ENCODE measurements at regions not wholly inside any gene's neighbourhood (a gene's known extent, or its start where the extent isn't known, plus 50 kb on each side); places are given as distances from the start of the nearest gene placed in this dataset.

DNA sequence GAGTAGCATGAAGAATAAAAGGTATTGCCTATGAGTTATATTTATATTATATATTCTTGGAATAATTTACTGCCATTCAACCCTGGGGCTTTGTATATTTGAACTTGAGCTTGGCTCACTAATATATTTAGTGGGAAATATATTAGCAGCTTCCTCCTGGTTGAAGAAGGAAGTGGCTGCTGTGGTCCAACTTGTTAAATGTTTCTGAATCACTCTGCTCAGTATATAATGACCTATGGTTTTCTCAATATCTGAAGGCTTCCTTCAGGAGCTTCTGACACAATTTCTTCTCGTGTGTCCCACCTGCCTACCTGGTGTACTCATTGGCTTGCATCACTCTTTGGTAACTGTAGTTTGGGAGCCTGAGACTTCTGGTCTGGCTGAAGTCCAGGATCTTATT is 646.4 kb downstream of the TBC1D4 start:
- Histone ChIP-seq H3K36me3 (replicated peaks in 1 of 2; ENCODE audit: control insufficient read depth in 1 of 2, insufficient read depth in 2 of 2, low read length in 1 of 2) (no peaks in the 10 kb centered on the region), H3K4me1 (ENCODE audit: control insufficient read depth in 1 of 2, insufficient read depth in 2 of 2, low read depth in 1 of 2, low read length in 1 of 2) (no peaks in the 10 kb centered on the region), H2AFZ (ENCODE audit: low read depth) (no peak overlapping the region), H3K79me2 (ENCODE audit: insufficient read depth) (no peaks in the 10 kb centered on the region), H3K4me2 (no peak overlapping the region), H3K9ac (no peak overlapping the region), H3K27ac (ENCODE audit: low read depth in 2 of 2, low read length in 1 of 2) (no peak overlapping the region), H3K27me3 (ENCODE audit: insufficient read depth) (no peaks in the 10 kb centered on the region), H3K9me3 (no peaks in the 10 kb centered on the region), H3K4me3 (ENCODE audit: low read depth in 2 of 2, low read length in 1 of 2) (no peak overlapping the region), H3F3A (replicated peaks; ENCODE audit: insufficient read depth) (no peaks in the 10 kb centered on the region), H4K20me1 (ENCODE audit: insufficient read depth) (no peaks in the 10 kb centered on the region), H3K9me2 (no peaks in the 10 kb centered on the region)
- DNase-seq = no peak
- ChIA-PET POLR2A (no interaction called here), CTCF (interaction anchor here (1.0 kb wide), 1 partner anchor 9 kb away, joined by 3 read pairs; no protein-coding TSS in a partner anchor)
- WGBS (ENCODE audit: low lambda C conversion rate) = 11% methylated on average over 1 of the region's 1 CpG
- TF ChIP-seq RAD21 (IDR thresholded peaks at IDR 0.05; ENCODE audit: low read length) (no peak), YY1 (IDR thresholded peaks at IDR 0.05; ENCODE audit: low read depth) (no peak), FOXJ3 (CRISPR knock-in tag; IDR thresholded peaks at IDR 0.05) (no peak), RXRA (IDR thresholded peaks at IDR 0.05; ENCODE audit: borderline replicate concordance, low read depth) (no peak), POLR2AphosphoS5 (IDR thresholded peaks at IDR 0.05; ENCODE audit: low read depth, low read length) (no peak), FOSL2 (IDR thresholded peaks at IDR 0.05; ENCODE audit: borderline replicate concordance, low read depth) (no peak), SMC3 (IDR thresholded peaks at IDR 0.05; ENCODE audit: low read depth, low read length) (no peak), CHD2 (IDR thresholded peaks at IDR 0.05; ENCODE audit: low read length, partially characterized antibody) (no peak), MXI1 (IDR thresholded peaks at IDR 0.05; ENCODE audit: low read depth, low read length) (no peak)
- TF ChIP-seq, protein P1, sequence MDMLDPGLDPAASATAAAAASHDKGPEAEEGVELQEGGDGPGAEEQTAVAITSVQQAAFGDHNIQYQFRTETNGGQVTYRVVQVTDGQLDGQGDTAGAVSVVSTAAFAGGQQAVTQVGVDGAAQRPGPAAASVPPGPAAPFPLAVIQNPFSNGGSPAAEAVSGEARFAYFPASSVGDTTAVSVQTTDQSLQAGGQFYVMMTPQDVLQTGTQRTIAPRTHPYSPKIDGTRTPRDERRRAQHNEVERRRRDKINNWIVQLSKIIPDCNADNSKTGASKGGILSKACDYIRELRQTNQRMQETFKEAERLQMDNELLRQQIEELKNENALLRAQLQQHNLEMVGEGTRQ (IDR thresholded peaks at IDR 0.05; ENCODE audit: borderline replicate concordance, low read depth, low read length) = no peak
- TF ChIP-seq, protein P2, sequence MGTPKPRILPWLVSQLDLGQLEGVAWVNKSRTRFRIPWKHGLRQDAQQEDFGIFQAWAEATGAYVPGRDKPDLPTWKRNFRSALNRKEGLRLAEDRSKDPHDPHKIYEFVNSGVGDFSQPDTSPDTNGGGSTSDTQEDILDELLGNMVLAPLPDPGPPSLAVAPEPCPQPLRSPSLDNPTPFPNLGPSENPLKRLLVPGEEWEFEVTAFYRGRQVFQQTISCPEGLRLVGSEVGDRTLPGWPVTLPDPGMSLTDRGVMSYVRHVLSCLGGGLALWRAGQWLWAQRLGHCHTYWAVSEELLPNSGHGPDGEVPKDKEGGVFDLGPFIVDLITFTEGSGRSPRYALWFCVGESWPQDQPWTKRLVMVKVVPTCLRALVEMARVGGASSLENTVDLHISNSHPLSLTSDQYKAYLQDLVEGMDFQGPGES (IDR thresholded peaks at IDR 0.05; ENCODE audit: low read depth, low read length) = no peak
- TF ChIP-seq, protein P3, sequence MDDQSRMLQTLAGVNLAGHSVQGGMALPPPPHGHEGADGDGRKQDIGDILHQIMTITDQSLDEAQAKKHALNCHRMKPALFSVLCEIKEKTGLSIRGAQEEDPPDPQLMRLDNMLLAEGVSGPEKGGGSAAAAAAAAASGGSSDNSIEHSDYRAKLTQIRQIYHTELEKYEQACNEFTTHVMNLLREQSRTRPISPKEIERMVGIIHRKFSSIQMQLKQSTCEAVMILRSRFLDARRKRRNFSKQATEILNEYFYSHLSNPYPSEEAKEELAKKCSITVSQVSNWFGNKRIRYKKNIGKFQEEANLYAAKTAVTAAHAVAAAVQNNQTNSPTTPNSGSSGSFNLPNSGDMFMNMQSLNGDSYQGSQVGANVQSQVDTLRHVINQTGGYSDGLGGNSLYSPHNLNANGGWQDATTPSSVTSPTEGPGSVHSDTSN (IDR thresholded peaks at IDR 0.05) = no peak
- TF ChIP-seq, protein P4, sequence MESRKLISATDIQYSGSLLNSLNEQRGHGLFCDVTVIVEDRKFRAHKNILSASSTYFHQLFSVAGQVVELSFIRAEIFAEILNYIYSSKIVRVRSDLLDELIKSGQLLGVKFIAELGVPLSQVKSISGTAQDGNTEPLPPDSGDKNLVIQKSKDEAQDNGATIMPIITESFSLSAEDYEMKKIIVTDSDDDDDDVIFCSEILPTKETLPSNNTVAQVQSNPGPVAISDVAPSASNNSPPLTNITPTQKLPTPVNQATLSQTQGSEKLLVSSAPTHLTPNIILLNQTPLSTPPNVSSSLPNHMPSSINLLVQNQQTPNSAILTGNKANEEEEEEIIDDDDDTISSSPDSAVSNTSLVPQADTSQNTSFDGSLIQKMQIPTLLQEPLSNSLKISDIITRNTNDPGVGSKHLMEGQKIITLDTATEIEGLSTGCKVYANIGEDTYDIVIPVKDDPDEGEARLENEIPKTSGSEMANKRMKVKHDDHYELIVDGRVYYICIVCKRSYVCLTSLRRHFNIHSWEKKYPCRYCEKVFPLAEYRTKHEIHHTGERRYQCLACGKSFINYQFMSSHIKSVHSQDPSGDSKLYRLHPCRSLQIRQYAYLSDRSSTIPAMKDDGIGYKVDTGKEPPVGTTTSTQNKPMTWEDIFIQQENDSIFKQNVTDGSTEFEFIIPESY (IDR thresholded peaks at IDR 0.05; ENCODE audit: borderline replicate concordance, low read depth) = no peak
- TF ChIP-seq, protein P5, sequence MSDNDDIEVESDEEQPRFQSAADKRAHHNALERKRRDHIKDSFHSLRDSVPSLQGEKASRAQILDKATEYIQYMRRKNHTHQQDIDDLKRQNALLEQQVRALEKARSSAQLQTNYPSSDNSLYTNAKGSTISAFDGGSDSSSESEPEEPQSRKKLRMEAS (IDR thresholded peaks at IDR 0.05; ENCODE audit: low read depth) = no peak
